ENCODE measurements at regions not wholly inside any gene's neighbourhood (a gene's known extent, or its start where the extent isn't known, plus 50 kb on each side); places are given as distances from the start of the nearest gene placed in this dataset.
"Not testable (repeated sequence)": the region's sequence is repeated elsewhere in the genome, so short reads cannot be mapped to it uniquely, and the experiment has no call there.

GRCh38 chr19:5281588-5281987, 59.0 kb downstream of the PTPRS start:
- no TSS peak for BruUV-seq (replicated peaks)
- Mint-ChIP-seq H3K4me1 (ENCODE audit: low read depth, unreplicated experiment) (no peaks in the 10 kb centered on the region), H3K27me3 (ENCODE audit: unreplicated experiment) (no peaks in the 10 kb centered on the region), H3K9me3 (ENCODE audit: low read depth, unreplicated experiment) (no peaks in the 10 kb centered on the region), H3K36me3 (ENCODE audit: insufficient read depth, unreplicated experiment) (no peaks in the 10 kb centered on the region), H3K4me3 (ENCODE audit: low read depth, unreplicated experiment) (no peak overlapping the region), H3K27ac (ENCODE audit: unreplicated experiment) (no peak overlapping the region)
- TF ChIP-seq CTCF (IDR thresholded peaks at IDR 0.05; ENCODE audit: unreplicated experiment) = no peak
- CTCF ChIA-PET = no interaction called here
- no peak for DNase-seq
- intact Hi-C loops (cut with micrococcal nuclease; ENCODE audit: unreplicated experiment) = no loop called here

DNA sequence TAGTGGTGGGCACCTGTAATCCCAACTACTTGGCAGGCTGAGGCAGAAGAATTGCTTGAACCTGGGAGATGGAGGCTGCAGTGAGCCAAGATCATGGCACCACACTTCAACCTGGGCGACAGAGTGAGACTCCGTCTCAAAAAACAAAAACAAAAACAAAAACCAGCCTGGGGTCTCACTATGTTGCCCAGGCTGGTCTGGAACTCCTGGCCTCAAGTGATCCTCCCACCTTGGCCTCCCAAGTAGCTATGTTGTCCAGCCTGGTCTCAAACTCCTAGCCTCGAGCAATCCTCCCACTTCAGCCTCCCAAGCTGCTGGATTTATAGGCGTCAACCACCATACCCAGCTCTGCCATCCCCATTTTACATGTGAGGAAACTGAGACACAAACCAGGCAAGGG, 64.9 kb downstream of the PTPRS start:
- not testable (repeated sequence) for H3K4me1 Mint-ChIP-seq (ENCODE audit: low read depth, unreplicated experiment); H3K9me3 Mint-ChIP-seq (ENCODE audit: low read depth, unreplicated experiment)
- CTCF ChIA-PET = interaction anchor here (0.6 kb wide), 1 partner anchor 219 kb away, joined by 5 read pairs; no protein-coding TSS in a partner anchor

DNA sequence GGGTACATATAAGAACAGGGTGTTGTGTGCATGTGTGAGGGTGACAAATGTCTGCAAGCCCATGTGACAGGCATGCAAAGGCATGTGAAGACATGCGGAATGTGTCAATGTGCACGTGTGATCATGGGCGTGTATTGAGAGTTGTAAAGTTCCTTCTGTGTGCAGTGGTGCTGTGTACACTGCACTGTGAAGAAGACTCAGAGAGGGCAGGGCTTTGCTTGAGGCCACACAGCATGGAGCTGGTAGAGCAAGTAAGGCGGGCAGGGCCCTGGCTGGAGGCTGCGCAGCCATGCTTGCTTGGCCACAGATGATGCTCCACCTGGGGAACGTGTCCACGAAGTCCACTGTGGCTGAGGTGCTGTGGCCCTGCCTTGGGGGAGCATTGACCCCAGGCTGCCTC, 66.8 kb downstream of the PTPRS start:
- no peak for DNase-seq
- H3K36me3 Mint-ChIP-seq (ENCODE audit: insufficient read depth, unreplicated experiment) = no peaks in the 10 kb centered on the region
- no peak for TF ChIP-seq CTCF (IDR thresholded peaks at IDR 0.05; ENCODE audit: unreplicated experiment)
- no peak overlapping the region for H3K4me3 Mint-ChIP-seq (ENCODE audit: low read depth, unreplicated experiment)
- no peak overlapping the region for H3K27ac Mint-ChIP-seq (ENCODE audit: unreplicated experiment)
- H3K4me1 Mint-ChIP-seq (ENCODE audit: low read depth, unreplicated experiment) = no peaks in the 10 kb centered on the region
- H3K9me3 Mint-ChIP-seq (ENCODE audit: low read depth, unreplicated experiment) = no peaks in the 10 kb centered on the region
- no TSS peak for BruUV-seq (replicated peaks)
- intact Hi-C loops (cut with micrococcal nuclease; ENCODE audit: unreplicated experiment) = no loop called here
- CTCF ChIA-PET = no interaction called here
- no peaks in the 10 kb centered on the region for H3K27me3 Mint-ChIP-seq (ENCODE audit: unreplicated experiment)

More for the DNA sequence above, 64.9 kb downstream of the PTPRS start:
- intact Hi-C loops (cut with micrococcal nuclease; ENCODE audit: unreplicated experiment); BruUV-seq (replicated peaks); H3K36me3 Mint-ChIP-seq (ENCODE audit: insufficient read depth, unreplicated experiment); DNase-seq; H3K4me3 Mint-ChIP-seq (ENCODE audit: low read depth, unreplicated experiment); H3K27me3 Mint-ChIP-seq (ENCODE audit: unreplicated experiment); H3K27ac Mint-ChIP-seq (ENCODE audit: unreplicated experiment): not testable (repeated sequence)

DNA sequence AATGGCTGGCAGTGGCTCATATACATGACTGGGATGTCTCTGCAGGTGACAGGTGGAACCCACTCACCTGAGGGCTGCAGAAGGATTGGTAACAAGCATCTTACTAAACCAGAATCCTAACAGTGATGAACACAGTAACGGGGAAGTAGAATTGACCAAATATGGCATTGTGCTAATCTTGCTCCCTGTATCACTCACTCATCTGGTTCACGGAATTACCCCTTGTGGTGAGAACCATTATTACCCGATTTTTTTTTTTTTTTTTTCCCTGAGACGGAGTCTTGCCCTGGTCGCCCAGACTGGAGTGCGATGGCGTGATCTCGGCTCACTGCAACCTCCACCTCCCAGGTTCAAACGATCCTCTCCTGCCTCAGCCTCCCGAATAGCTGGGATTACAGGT, 69.5 kb downstream of the PTPRS start:
- CTCF ChIA-PET = interaction anchor here (0.7 kb wide), 1 partner anchor 108 kb away, joined by 3 read pairs; no protein-coding TSS in a partner anchor
- no peak for TF ChIP-seq CTCF (IDR thresholded peaks at IDR 0.05; ENCODE audit: unreplicated experiment)
- Mint-ChIP-seq H3K9me3 (ENCODE audit: low read depth, unreplicated experiment) (no peaks in the 10 kb centered on the region), H3K27me3 (ENCODE audit: unreplicated experiment) (no peaks in the 10 kb centered on the region), H3K4me1 (ENCODE audit: low read depth, unreplicated experiment) (no peaks in the 10 kb centered on the region), H3K36me3 (ENCODE audit: insufficient read depth, unreplicated experiment) (no peaks in the 10 kb centered on the region), H3K4me3 (ENCODE audit: low read depth, unreplicated experiment) (no peak overlapping the region), H3K27ac (ENCODE audit: unreplicated experiment) (no peak overlapping the region)
- intact Hi-C loops (cut with micrococcal nuclease; ENCODE audit: unreplicated experiment) = no loop called here
- no TSS peak for BruUV-seq (replicated peaks)
- no peak for DNase-seq

- TF ChIP-seq CTCF (IDR thresholded peaks at IDR 0.05; ENCODE audit: unreplicated experiment) = no peak
- CTCF ChIA-PET = no interaction called here
- H3K4me1 Mint-ChIP-seq (ENCODE audit: low read depth, unreplicated experiment) = no peaks in the 10 kb centered on the region
These were observed 70.7 kb downstream of the PTPRS start for GRCh38 chr19:5269926-5270325.

More at GRCh38 chr19:5269926-5270325, 70.7 kb downstream of the PTPRS start:
- no peak for DNase-seq
- peaks cover 1% of the 10 kb centered on the region for H3K36me3 Mint-ChIP-seq (ENCODE audit: insufficient read depth, unreplicated experiment)
- no peak overlapping the region for H3K4me3 Mint-ChIP-seq (ENCODE audit: low read depth, unreplicated experiment)
- H3K27ac Mint-ChIP-seq (ENCODE audit: unreplicated experiment) = no peak overlapping the region
- BruUV-seq (replicated peaks) = no TSS peak
- H3K27me3 Mint-ChIP-seq (ENCODE audit: unreplicated experiment) = no peaks in the 10 kb centered on the region
- intact Hi-C loops (cut with micrococcal nuclease; ENCODE audit: unreplicated experiment) = no loop called here
- H3K9me3 Mint-ChIP-seq (ENCODE audit: low read depth, unreplicated experiment) = no peaks in the 10 kb centered on the region

Data from Calu3 (cell line).